ENCODE measurements at regions not wholly inside any gene's neighbourhood (a gene's known extent, or its start where the extent isn't known, plus 50 kb on each side); places are given as distances from the start of the nearest gene placed in this dataset.
"Not testable (repeated sequence)": the region's sequence is repeated elsewhere in the genome, so short reads cannot be mapped to it uniquely, and the experiment has no call there.

DNA sequence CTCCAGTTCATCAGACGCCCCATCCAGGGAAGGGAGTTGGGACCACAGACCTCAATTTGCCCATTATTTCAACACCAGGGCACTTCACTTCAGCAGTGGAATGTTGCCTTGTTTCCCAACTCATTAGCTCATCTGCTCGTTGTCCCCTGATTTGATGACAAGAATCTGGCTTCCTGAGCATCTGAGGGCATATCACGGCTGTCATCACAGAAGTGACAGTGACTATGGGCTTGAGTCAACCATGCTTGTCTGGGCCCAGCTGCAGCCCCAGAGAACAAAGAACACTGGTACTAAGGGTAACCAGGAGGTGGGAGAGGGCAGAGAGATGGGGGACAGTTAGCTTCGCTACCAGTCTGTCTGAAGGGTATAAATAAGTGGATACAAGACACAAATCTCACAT lies 266.0 kb upstream of the SDK2 start:
- ChIA-PET POLR2A (no interaction called here), CTCF (no interaction called here)
- no peak for DNase-seq (ENCODE audit: low read depth, low spot score)
- H3K4me3 ChIP-seq (ENCODE audit: low read depth, low read length), result no peak overlapping the region
- TF ChIP-seq CTCF (IDR thresholded peaks at IDR 0.05; ENCODE audit: insufficient read depth, low read length, missing control alignments), result no peak

DNA sequence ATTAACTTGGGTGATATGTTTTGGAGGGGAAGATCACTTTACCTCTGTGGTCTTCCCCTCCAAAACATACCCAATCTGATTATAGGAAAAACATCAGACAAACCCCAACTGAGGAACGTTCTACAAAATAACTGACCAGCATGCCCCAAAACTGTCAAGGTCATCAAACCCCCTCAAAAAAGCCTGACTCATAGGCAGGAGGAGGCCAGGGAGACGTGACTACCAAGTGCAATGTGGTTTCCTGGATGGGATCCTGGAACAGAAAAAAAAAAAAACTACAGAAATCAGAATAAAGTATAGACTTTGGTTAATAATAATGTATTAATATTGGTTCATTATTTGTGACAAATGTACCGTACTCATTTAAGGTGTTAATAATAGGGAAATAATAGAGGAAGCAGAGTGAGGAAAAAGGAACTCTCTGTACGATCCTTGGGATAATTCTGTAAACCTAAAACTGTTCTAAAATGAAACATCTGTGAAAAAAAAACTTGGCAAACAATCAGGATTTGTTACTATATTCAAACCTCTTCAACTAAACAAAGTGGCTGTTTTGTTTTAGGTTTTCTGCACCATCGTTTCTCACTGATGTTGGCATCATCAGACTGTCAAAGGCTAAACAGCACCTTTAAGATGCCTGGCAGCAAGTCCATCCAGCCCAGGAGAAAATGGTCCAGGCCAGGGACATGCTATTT lies 266.7 kb upstream of the SDK2 start:
- POLR2A ChIA-PET, result no interaction called here
- no peak overlapping the region for H3K4me3 ChIP-seq (ENCODE audit: low read depth, low read length)
- DNase-seq (ENCODE audit: low read depth, low spot score), result no peak
- no peak for TF ChIP-seq CTCF (IDR thresholded peaks at IDR 0.05; ENCODE audit: insufficient read depth, low read length, missing control alignments)
- CTCF ChIA-PET, result no interaction called here

GRCh38 chr17:73911726-73912372 lies 267.6 kb upstream of the SDK2 start:
- TF ChIP-seq CTCF (IDR thresholded peaks at IDR 0.05; ENCODE audit: insufficient read depth, low read length, missing control alignments), result no peak
- no peak for DNase-seq (ENCODE audit: low read depth, low spot score)
- ChIA-PET POLR2A (no interaction called here), CTCF (no interaction called here)
- H3K4me3 ChIP-seq (ENCODE audit: low read depth, low read length), result no peak overlapping the region

GRCh38 chr17:73912373-73912746 lies 268.1 kb upstream of the SDK2 start:
- DNase-seq (ENCODE audit: low read depth, low spot score), result no peak
- ChIA-PET POLR2A (no interaction called here), CTCF (no interaction called here)
- no peak for TF ChIP-seq CTCF (IDR thresholded peaks at IDR 0.05; ENCODE audit: insufficient read depth, low read length, missing control alignments)
- no peak overlapping the region for H3K4me3 ChIP-seq (ENCODE audit: low read depth, low read length)

DNA sequence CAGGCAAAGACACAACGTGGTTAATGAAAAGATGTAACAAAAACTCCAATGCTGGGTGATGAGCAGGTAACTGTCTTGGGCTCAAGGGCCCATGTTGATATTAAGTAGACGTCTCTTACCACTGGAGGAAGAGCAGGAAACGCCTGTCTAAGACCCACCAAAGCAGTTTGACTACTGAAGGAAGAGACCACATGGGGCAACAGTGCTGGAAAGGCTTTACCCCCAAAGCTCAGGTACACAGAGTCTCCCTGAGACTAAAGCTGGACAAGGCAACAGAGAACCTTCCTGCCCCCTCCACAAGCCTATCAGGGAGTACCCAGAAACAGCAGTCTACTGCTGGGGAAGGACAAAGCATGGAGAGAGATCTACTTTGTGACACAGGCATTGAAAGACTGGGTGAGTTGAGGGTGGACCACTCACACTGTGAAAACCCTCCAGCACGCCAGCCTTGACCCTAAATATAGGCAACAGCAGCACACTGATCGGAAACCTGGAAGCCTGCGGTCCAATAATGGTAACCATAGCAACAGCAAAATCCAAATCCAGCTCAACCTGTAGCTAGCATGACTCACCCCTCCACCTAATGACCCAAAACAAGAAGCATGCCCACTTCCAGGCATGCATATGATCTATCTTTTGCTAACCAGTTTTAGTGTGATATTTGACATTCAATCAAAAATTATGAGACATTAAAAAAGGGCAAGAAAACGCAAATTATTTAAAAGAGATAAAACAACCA lies 270.5 kb upstream of the SDK2 start:
- no peak overlapping the region for H3K4me3 ChIP-seq (ENCODE audit: low read depth, low read length)
- ChIA-PET POLR2A (no interaction called here), CTCF (no interaction called here)

DNA sequence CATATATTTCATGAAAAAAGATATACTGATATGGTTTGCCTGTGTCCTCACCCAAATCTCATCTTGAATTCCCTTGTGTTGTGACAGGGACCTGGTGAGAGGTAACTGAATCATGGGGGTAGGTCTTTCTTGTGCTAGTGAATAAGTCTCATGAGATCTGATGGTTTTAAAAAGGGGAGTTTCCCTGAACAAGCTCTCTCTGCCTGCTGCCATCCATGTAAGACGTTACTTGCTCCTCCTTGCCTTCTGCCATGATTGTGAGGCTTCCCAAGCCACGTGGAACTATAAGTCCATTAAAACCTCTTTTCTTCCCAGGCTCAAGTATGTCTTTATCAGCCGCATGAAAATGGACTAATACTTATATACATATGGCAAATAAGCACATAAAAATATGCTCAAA lies 274.8 kb upstream of the SDK2 start:
- DNase-seq (ENCODE audit: low read depth, low spot score); CTCF ChIA-PET; POLR2A ChIA-PET; H3K4me3 ChIP-seq (ENCODE audit: low read depth, low read length): not testable (repeated sequence)

More for the DNA sequence above, 270.5 kb upstream of the SDK2 start:
- DNase-seq (ENCODE audit: low read depth, low spot score), result no peak
- no peak for TF ChIP-seq CTCF (IDR thresholded peaks at IDR 0.05; ENCODE audit: insufficient read depth, low read length, missing control alignments)

All from AG04449 (cell line).